Kidney epithelial cell (primary cell): ENCODE measurements at regions not wholly inside any gene's neighbourhood (a gene's known extent, or its start where the extent isn't known, plus 50 kb on each side); places are given as distances from the start of the nearest gene placed in this dataset.
"Not testable (repeated sequence)": the region's sequence is repeated elsewhere in the genome, so short reads cannot be mapped to it uniquely, and the experiment has no call there.

Source experiments
- DNase-seq: peaks from one replicate; pipeline ENCODE4 v3.0.0-alpha.2; 2010; ENCODE audit warnings: low read depth
- H3K27me3 ChIP-seq: 2 replicates; pipeline ENCODE4 v1.6.0; 2011; ENCODE audit warnings: low read length; ENCODE audit not compliant: control insufficient read depth, insufficient read depth
- H3K36me3 ChIP-seq: 2 replicates; pipeline ENCODE4 v1.5.1; 2011; ENCODE audit warnings: low read length; ENCODE audit not compliant: control insufficient read depth, insufficient read depth
- H3K4me3 ChIP-seq: 2 replicates; pipeline ENCODE4 v1.5.1; 2011; ENCODE audit warnings: low read depth, mild to moderate bottlenecking, control low read depth, low read length
- TF ChIP-seq, protein P1 (sequence below): IDR thresholded peaks from 2 replicates; pipeline ENCODE4 v1.5.1; 2011; ENCODE audit warnings: mild to moderate bottlenecking, moderate library complexity, low read length, control low read depth, inconsistent platforms; ENCODE audit not compliant: insufficient read depth, poor library complexity, severe bottlenecking

DNA sequence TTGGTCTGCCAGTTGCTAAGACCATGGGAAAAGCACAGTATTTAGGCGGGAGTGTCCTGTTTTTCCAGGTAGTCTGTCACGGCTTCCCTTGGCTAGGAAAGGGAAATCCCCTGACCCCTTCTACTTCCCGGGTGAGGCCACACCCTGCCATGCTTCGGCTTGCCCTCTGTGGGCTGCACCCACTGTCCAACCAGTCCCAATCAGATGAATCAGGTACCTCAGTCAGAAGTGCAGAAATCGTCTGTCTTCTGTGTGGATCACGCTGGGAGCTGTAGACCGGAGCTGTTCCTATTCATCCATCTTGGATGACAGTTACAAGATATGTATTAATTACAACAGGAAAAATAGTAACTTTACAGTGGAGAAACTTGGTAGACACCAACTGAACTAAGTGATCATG is 188.2 kb downstream of the TPBG start:
- H3K36me3 ChIP-seq = no peaks in the 10 kb centered on the region
- TF ChIP-seq, protein P1, sequence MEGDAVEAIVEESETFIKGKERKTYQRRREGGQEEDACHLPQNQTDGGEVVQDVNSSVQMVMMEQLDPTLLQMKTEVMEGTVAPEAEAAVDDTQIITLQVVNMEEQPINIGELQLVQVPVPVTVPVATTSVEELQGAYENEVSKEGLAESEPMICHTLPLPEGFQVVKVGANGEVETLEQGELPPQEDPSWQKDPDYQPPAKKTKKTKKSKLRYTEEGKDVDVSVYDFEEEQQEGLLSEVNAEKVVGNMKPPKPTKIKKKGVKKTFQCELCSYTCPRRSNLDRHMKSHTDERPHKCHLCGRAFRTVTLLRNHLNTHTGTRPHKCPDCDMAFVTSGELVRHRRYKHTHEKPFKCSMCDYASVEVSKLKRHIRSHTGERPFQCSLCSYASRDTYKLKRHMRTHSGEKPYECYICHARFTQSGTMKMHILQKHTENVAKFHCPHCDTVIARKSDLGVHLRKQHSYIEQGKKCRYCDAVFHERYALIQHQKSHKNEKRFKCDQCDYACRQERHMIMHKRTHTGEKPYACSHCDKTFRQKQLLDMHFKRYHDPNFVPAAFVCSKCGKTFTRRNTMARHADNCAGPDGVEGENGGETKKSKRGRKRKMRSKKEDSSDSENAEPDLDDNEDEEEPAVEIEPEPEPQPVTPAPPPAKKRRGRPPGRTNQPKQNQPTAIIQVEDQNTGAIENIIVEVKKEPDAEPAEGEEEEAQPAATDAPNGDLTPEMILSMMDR = no peak
- no peak overlapping the region for H3K4me3 ChIP-seq
- DNase-seq = no peak
- H3K27me3 ChIP-seq = no peaks in the 10 kb centered on the region

GRCh38 chr6:82553863-82554531 is 190.4 kb downstream of the TPBG start:
- Histone ChIP-seq H3K27me3 (no peaks in the 10 kb centered on the region), H3K36me3 (no peaks in the 10 kb centered on the region), H3K4me3 (no peak overlapping the region)
- no peak for DNase-seq
- TF ChIP-seq, protein P1 = no peak

- no peak for DNase-seq
- TF ChIP-seq, protein P1 = no peak
- no peaks in the 10 kb centered on the region for H3K27me3 ChIP-seq
- H3K36me3 ChIP-seq = no peaks in the 10 kb centered on the region
- H3K4me3 ChIP-seq = no peak overlapping the region
These were observed 191.0 kb downstream of the TPBG start for GRCh38 chr6:82554666-82555065.

GRCh38 chr6:82555801-82556200 is 192.2 kb downstream of the TPBG start:
- no peaks in the 10 kb centered on the region for H3K27me3 ChIP-seq
- TF ChIP-seq, protein P1 = no peak
- no peak for DNase-seq
- H3K4me3 ChIP-seq = no peak overlapping the region
- no peaks in the 10 kb centered on the region for H3K36me3 ChIP-seq

DNA sequence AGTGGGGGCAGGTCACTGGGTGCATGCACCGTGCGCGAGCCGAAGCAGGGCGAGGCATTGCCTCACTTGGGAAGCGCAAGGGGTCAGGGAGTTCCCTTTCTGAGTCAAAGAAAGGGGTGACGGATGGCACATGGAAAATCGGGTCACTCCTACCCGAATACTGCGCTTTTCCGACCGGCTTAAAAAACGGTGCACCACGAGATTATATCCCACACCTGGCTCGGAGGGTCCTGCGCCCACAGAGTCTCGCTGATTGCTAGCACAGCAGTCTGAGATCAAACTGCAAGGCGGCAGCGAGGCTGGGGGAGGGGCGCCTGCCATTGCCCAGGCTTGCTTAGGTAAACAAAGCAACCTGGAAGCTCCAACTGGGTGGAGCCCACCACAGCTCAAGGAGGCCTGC is 194.9 kb downstream of the TPBG start:
- H3K27me3 ChIP-seq, H3K4me3 ChIP-seq, H3K36me3 ChIP-seq, DNase-seq: not testable (repeated sequence)

GRCh38 chr6:82567621-82568020 is 204.0 kb downstream of the TPBG start:
- Histone ChIP-seq H3K27me3 (no peaks in the 10 kb centered on the region), H3K36me3 (no peaks in the 10 kb centered on the region), H3K4me3 (no peak overlapping the region)
- DNase-seq = no peak
- TF ChIP-seq, protein P1 = no peak
